ENCODE measurements at regions not wholly inside any gene's neighbourhood (a gene's known extent, or its start where the extent isn't known, plus 50 kb on each side); places are given as distances from the start of the nearest gene placed in this dataset.

GRCh38 chr2:129754421-129754820 lies 225.0 kb upstream of the RAB6C start:
- TF ChIP-seq, protein P1, sequence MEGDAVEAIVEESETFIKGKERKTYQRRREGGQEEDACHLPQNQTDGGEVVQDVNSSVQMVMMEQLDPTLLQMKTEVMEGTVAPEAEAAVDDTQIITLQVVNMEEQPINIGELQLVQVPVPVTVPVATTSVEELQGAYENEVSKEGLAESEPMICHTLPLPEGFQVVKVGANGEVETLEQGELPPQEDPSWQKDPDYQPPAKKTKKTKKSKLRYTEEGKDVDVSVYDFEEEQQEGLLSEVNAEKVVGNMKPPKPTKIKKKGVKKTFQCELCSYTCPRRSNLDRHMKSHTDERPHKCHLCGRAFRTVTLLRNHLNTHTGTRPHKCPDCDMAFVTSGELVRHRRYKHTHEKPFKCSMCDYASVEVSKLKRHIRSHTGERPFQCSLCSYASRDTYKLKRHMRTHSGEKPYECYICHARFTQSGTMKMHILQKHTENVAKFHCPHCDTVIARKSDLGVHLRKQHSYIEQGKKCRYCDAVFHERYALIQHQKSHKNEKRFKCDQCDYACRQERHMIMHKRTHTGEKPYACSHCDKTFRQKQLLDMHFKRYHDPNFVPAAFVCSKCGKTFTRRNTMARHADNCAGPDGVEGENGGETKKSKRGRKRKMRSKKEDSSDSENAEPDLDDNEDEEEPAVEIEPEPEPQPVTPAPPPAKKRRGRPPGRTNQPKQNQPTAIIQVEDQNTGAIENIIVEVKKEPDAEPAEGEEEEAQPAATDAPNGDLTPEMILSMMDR (IDR thresholded peaks at IDR 0.05; ENCODE audit: low read depth, low read length, missing control alignments) = no peak
- DNase-seq (ENCODE audit: extremely low read depth, low read depth) = no peak
- no peak overlapping the region for H3K4me3 ChIP-seq (replicated peaks; ENCODE audit: low read depth, low read length)

GRCh38 chr2:129754831-129755230 lies 224.6 kb upstream of the RAB6C start:
- DNase-seq (ENCODE audit: extremely low read depth, low read depth) = no peak
- H3K4me3 ChIP-seq (replicated peaks; ENCODE audit: low read depth, low read length) = no peak overlapping the region
- TF ChIP-seq, protein P1 (IDR thresholded peaks at IDR 0.05; ENCODE audit: low read depth, low read length, missing control alignments) = no peak

DNA sequence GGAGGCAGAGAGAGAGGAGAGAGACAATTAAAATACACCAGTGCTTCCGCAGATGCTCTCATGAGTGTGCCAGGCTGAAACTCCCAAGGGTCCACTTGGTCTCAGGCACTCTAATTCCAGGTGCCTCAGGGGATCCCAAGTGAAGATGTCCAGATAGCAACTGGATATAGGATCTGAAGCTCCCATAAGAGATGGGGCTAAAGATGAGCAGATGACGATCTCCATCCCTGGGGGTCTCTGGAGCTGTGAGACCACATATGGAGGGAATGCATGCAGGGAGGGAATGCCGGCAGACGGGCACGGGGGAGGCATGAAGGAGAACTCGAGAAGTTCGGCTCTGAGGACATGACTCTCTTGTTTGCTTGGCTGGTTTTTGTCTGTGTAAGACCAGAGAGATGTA lies 223.7 kb upstream of the RAB6C start:
- no peak for DNase-seq (ENCODE audit: extremely low read depth, low read depth)
- H3K4me3 ChIP-seq (replicated peaks; ENCODE audit: low read depth, low read length) = no peak overlapping the region
- TF ChIP-seq, protein P1 (IDR thresholded peaks at IDR 0.05; ENCODE audit: low read depth, low read length, missing control alignments) = no peak

DNA sequence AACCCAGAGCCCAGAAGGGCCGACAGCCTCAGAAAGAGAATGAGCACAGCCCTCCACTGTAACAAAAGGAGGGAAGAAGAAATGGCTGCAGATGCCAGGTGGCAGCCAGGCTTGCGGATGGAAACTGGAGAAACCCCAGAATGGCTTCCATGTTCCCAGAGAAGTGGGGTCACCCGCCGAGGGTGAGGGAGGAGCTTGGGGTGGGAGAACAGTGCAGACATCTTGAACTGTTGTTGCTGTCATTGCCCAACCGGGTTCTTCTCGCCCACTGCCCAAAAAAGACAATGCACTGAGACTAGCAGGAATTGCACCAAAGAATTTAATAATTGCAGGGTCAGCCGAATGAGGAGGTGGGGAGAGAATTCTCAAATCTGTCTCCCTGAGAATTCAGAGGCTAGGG lies 223.2 kb upstream of the RAB6C start:
- TF ChIP-seq, protein P1 (IDR thresholded peaks at IDR 0.05; ENCODE audit: low read depth, low read length, missing control alignments) = no peak
- no peak for DNase-seq (ENCODE audit: extremely low read depth, low read depth)
- H3K4me3 ChIP-seq (replicated peaks; ENCODE audit: low read depth, low read length) = no peak overlapping the region

DNA sequence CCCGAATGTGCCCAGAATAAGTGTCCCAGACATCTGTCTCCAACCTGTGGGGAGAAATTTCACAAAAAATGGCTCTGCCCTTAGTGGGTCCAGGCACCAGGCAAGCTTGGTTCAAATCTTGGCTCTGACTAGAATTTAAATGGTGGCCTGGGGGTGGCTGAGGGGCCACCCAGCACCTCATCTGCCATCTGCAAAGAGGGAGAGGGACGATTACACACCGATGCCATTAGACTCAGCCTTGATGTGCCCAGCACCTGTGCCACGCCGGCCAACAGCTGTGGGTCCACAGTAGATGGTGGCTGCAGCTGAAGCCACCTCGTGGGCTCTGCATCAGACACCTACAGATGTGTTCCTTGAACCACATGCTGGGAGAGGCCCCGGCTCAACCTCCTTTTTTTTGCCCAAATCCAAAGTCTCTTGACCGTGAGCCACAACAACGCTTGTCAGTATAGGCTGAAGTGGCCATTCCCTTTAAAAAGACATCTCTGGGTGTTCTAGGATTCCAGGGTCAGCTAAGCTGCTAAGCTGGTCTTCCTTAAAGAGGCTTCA lies 222.0 kb upstream of the RAB6C start:
- no peak for DNase-seq (ENCODE audit: extremely low read depth, low read depth)
- H3K4me3 ChIP-seq (replicated peaks; ENCODE audit: low read depth, low read length) = no peak overlapping the region
- TF ChIP-seq, protein P1 (IDR thresholded peaks at IDR 0.05; ENCODE audit: low read depth, low read length, missing control alignments) = no peak

DNA sequence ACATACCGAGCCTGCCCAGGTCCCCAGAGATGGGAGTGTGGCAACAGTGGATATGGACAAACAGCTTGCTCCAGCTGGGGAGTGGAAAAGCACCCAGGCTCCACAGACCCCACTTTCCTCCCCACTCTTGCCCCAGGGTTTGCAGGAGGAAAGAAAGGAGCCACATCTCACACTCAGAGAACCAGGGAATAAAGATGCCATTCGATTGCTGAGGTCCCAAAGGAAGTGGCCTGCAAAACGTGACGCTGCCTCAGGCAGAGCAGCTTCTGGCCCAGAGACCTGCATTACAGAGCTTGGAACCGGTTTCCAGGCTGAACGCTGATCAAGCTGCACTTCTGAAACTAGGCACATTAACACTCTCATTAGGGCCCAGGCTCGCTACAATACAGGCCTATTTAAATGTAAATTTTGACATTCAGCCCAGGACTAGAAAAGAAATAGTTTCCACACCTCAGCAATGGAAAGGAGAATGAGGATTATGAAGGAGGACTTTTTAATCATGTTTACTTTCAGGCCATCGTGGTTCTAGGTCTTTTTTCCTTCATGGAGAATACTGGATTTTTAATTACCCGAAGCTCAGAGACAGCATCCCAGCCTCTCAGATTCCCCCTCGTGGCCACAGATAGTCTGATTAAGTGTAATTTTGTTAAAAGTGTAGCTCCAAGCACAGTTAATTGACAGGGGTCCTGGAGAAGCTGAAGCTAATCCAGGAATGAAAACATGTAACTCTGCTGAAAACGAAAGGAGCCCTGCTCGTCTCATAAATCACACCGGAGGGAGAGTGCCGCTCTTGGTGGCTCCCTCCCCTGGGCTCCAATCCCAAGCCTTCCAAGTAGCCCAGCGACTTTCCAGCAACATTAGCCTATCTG lies 221.3 kb upstream of the RAB6C start:
- H3K4me3 ChIP-seq (replicated peaks; ENCODE audit: low read depth, low read length) = no peak overlapping the region
- TF ChIP-seq, protein P1 (IDR thresholded peaks at IDR 0.05; ENCODE audit: low read depth, low read length, missing control alignments) = no peak
- no peak for DNase-seq (ENCODE audit: extremely low read depth, low read depth)
